A172 (cell line): ENCODE measurements at regions not wholly inside any gene's neighbourhood (a gene's known extent, or its start where the extent isn't known, plus 50 kb on each side); places are given as distances from the start of the nearest gene placed in this dataset.
"Not testable (repeated sequence)": the region's sequence is repeated elsewhere in the genome, so short reads cannot be mapped to it uniquely, and the experiment has no call there.

Source experiments
- DNase-seq: peaks from one replicate; pipeline ENCODE4 v3.0.0-alpha.2; 2015; ENCODE audit warnings: low spot score

DNA sequence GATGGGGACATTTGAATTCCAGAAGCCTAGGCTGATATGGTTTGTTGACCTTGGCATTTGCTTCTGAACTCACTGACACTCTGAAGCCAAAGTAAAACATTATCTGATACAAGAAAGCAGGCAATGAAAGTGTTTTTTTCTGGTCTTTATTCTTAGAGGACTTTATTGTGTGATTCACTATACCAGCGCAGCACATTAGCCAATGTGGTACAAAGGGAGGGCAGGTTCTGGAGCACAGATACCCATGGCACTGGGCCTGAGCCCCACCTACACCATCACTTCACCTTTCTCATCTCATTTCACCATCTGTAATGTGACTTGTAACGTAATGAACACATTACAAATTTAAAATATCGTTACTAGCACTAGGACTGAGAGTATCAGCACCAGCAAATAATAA lies 89.7 kb upstream of the ZNF366 start:
- no peak for DNase-seq

DNA sequence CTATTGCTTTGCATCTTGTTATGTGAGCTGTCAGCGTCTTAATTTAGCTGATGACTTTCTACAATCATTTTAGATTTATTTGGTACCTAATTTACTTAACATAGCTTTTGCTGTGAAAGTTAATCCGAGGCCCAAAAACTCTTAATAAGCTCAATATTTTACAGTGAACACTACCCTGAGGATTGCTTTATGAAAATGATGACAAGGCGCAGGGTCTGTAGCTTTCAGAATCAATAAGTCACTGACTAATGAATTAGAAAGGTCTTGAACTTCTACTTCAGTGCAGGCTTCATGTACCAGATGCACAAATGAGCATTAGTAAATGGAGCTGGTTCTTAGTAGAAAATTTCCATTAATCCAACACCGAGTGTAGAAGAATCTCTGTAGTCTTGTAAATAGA lies 81.4 kb upstream of the ZNF366 start:
- no peak for DNase-seq

DNA sequence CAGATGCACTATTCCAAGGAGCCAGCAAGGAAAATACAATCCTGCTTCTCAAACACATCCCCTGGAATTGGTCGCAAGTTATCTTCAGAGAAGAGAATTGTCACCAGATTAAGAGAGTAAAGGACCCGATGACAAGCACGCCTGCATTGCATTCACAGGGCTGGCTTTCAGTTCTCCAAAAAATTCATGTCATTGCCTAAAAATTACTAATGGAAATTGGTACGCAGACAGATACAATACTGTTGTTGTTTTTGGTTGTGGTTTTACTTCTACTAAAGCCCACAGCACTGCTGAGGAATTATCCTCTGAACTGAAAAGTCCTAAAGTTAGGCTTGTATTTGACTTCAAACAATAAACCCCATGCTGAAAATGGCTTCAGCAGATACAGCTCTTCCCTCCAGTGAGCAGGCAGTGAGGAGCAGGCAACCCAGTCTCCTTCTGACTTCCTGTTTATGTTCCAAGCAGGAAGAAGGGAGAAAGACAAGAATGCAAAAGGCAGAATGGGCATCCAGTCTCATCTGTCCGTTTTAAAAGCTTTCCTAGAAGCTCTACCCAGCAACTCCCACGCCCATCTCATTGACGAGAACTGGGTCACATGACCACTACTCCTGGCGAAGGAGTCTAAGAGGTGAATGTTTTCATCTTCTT lies 80.6 kb upstream of the ZNF366 start:
- no peak for DNase-seq

DNA sequence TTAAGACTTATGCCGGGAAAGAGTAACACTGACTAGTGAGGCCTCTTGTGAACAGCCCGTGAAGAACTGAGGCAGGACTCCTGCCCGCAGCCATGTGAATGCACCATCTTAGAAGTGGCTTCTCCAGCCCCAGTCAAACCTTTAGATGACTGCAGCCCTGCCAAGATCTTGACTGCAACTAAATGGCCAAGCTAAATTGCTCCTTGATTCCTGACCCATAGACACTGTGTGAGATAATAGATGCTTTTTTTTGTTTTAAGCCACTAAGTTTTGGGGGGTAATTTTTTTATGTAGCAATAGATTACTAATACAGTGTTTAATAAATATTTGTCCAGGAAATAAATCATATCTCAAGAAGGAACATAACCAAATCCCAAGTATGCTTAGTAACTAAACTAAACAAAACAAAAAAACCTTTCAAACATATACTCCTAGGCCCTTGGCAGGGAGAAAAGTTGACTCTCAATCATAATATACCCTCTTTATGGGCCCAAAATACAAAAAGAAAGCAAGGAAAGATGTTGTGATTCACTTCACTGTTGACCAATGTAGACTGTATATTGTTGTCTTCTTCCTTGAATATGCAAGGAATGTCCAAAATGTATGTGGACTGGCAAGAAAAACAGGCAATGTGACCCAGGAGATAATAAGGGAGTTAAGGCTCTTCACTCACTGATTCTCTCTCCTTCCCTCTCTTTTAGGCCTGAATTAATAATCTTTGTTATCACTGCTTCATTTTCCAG lies 79.7 kb upstream of the ZNF366 start:
- no peak for DNase-seq

DNA sequence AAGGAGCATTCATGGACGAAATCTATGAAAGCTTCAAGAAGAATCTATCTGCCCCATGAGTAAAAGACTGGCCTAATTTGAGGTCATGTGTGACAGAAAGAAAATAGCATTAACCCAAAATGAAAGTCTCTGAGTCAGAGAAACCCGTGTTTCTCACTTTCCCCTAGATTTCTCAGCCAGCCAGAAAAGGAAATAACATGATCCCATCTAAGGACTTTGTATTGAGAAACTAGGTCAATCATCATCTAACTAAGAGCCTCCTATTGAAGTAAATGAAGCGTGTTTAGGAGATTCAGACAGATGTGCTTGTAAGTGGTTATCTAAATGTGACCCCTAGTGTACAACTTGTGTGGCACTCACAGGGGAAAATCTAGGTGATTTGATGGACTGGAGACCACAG lies 77.3 kb upstream of the ZNF366 start:
- DNase-seq = no peak

DNA sequence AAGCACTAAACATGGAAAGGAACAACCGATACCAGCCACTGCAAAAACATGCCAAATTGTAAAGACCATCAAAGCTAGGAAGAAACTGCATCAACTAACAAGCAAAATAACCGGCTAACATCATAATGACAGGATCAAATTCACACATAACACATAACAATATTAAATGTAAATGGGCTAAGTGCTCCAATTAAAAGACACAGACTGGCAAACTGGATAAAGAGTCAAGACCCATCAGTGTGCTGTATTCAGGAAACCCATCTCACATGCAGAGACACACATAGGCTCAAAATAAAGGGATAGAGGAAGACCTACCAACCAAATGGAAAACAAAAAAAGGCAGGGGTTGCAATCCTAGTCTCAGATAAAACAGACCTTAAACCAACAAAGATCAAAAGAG lies 72.1 kb upstream of the ZNF366 start:
- not testable (repeated sequence) for DNase-seq

DNA sequence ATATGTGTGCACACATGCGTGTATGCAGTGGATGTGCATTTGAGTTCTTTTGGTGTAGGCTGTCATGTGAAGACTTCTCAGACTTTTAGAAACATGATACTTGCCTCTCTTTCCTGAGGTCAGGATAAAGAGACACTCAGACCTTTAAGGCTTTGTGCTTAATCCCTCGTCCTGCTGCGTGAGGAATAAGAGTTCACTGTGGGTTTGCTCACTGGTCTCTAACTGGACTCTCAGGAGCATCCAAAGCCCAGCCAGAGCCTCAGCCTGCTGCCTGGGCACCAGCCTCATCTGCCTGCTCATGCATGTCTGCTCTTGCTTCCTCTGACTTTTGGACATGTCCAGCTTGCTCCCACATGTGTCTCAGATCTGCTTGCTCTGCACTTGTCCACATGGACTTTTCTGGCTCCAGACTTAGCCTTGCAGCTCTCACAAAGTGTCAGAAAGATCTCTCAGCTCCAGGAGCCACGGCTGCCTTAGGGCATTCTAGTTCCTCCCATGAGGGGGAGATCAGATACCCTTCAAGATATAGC lies 65.1 kb upstream of the ZNF366 start:
- DNase-seq = no peak

DNA sequence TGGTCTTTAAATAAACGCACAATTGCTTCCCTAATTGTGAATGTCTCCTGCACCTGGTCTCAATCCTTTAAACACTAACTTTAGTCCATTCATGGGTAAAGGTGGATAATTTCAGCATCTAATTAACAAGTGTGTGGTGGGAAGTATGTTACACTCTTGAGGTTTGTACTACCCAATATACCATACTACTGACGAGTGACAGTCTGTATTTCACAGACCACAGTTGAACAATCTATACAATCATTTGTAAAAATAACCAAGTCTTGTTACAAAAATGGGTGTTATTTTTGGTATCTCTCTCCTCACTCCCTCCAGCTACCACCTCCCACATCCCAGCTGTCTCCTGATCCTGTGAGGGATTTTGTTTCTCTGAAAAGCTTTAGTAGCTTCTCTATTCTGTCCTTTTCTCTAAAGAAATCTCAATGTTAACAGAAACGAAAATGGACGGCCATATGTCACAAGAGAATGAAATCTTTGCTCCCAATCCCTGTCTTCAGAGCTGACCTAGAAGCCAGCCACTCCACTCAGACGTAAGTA lies 62.3 kb upstream of the ZNF366 start:
- no peak for DNase-seq

DNA sequence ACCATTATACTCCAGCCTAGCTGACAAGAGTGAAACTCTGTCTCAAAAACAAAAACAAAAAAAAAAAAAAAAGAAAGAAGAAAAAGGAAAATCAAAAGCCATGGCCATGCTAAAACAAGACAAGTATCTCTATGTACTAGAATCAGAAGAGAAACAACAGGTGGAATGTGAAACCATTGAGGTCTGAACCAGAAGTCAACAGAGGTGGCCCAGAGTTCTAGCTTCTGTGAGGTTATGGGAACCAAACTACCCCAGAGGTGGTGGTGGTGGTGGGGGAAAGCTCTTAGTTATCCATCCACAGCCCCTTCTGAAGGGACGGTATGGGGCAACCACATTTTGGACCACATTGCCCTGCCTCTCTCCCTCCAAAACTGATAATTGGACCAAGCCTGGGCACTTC lies 59.5 kb upstream of the ZNF366 start:
- no peak for DNase-seq

DNA sequence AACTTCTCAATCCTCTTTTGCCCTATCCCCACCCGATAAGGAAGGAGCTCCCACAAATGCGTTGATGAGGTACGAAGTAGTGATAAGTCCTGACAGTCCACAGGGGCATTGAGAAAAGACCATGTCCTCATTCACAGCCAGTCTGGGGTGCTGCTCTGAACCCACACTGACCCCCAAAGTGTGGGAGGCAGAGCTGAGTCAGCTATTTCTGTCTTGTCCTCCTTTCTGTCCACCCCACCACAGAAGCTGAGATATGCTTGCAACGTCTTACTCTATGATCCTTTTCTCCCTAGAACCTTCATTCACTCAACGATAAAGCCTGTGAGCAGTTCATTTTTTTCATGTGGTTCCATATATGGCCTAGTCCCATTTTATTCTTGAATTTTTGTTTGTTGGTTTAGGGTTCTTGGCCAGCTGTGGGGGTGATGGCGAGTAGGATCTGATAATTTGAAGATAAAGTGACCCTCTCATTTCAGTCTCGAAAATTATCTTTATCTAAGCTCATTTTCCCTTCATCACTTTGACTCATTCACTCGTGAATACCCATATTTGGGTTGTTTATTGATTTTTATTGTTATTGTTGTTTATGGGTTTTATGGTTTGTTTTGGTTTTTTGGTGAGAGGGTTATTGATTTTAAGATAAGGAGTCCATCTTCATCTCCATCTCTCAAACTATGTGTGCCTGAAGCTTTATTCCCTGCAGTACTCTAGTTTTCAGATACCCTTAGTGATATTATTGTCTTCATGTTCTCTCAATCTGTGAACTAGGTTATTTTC lies 58.5 kb upstream of the ZNF366 start:
- DNase-seq = no peak

DNA sequence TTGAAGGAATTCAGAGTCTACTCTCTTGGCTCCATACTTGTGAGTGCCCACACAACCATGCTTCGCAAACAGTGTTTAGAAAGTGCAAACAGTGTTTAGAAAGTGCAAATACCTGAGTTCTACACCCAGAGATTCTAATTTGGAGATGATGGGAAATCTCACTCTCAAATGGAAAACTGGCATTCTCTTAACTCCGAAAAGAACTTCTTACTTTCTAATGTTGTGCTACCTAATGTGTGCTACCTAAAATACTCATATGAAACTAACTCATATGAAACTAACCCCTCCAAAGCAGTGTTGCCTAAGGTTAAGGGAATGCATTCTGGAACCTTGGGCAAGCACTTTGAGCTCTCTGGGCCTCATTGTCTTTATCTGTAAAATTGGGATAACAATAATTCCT lies 55.5 kb upstream of the ZNF366 start:
- no peak for DNase-seq

DNA sequence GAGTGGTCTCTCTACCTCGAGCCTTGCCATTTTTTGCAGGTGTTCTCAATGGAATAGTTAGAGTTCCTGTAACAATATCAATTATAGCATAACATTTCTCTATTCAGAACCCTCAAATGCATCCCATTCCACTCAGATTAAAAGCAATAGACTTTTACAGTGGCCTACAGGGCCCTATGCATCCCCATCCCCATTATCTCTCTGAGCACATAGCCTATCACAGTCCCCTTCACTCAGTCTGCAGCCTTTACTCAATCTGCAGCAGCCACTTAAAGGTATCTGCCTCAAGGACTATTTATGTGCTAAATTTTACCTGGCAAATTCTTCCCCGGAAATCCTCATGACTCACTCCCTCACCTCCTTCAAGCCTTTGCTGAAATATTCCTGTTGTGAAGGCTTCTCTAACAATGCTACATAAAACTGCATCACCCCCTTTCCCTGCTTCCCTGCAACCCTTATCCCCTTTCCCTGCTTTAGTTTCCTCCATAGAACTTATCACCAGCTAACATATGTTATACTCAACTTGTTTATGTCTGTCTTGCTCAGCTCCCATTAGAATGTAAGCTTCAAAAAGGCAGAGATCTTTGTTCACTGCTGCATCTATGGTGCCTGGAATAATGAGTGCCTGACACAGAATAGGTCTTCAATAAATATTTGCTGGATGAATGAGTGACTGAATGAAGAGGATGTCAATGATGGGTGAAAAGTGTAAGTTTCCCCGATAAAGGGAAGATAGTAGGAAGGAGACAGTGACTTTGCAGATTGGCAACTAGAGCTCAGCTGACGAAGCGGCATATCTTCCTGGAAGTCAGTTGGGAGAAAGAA lies 54.1 kb upstream of the ZNF366 start:
- DNase-seq = no peak

DNA sequence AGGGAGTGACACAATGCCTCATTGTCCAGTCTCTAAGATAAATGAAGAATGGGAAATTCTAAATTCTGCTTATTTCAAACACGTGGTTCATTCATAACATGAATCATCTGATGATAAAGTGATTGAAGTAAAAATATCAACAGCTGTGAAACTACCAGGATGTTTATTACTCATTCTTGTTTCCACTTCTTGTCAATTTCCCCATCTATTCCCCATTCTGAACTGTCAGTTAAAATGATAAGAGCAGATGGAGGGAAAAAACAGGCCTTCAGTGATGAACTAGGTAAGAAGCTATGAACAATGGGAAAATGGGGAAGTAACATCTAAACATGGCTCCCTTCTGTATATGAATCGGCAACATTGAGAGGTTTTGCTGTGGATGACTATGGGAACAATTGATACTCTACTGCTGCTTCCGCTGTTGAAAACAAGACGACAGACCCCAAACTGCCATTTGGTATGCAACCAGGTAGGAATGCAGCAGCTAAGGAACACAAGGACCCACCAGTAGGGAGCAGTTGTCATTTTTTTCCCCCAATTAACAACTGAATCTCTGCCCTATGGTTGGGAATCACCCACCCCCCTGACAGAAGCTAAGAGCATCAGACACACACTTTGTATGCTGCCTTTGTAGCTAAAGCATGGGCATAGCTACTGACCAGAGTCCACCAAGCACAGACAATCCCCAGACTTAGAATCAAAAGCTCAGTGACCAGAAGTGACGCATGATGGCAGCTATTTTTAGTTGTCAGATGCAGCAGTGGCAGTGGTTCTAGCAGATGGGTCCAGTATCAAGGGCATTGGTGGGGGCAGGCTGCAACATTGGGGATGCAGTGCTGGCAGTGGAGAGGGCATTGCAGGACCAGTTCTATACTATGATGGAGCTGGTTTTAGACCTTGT lies 52.9 kb upstream of the ZNF366 start:
- DNase-seq = no peak

DNA sequence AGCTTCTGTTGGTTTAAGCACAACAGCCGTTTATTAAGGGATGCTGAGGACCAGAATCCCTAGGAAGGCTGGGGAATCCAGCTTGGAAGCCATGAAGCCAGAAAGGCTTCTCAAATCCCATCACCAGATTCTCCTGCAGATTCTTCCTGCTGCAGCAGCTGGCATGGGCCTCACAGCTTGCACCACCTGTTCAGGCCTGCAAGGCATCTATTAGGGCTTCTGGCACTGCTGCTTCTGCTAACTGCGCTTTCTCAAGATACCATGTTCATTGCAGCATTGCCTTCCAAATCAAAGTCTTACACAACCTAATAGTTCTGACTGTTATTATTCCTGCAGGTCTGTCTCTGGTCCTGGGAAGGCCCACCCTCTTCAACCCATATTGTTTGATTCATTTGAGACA lies 51.2 kb upstream of the ZNF366 start:
- no peak for DNase-seq

DNA sequence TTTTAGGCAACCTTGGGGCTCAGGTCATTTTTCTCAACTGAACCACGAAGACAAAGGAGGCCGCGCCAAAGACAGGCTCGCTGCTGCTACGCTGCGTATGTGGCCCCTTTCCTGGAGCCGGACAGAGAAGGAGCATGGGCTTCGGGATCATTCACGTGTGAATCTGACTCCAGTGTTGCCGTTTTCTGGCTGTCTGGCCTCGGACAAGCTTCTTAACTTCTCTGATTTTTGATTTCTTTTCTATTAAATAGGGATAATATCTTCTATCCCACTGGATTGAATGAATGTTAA lies 50.8 kb upstream of the ZNF366 start:
- no peak for DNase-seq

DNA sequence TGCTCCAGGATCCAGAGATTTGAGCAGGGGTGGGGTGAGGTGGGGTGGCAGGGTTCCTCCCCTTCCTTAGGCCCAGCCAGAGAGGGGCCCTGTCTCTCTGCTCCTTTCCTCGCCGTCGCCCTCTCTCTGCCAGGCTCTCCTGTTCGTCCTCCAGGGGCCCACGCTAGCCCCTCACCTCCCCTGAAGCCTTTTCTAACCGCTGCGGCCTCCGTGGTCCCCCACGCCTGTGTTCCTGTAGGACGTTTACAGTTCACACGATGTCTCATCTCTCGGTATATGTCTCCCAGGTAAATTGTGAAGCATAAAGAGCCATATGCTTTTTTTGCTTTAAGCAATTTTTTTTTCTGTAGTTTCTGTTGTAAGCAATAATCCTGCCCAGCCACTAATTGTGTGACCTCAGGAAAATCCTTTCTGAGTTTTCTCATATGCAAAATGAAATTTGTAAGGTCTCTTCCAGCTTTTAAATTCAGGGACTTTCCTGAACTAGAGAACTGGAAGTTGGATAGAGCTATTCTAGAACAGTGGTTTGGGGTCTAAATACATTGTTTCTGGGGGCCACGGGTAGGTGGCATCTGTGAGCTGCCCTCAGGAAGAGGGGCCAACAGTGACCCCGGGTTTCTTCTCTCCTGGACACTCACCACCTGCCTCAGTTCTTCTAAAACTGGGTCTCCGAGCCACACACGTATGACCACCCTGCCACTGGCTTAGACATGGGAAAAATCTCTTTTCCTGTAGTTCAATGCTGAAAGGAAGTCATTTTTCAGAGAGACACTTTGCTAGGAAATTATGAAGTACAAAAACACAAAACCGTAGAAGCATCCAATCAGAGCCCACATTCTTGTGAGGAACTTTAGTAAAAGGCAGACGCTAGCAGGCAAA lies 50.2 kb upstream of the ZNF366 start:
- DNase-seq = no peak
